Adrenal gland (tissue), 5 donors: ENCODE measurements at regions not wholly inside any gene's neighbourhood (a gene's known extent, or its start where the extent isn't known, plus 50 kb on each side); places are given as distances from the start of the nearest gene placed in this dataset.

Experiments
- CTCF ChIP-seq, 6 experiments: fragments of 450-650 bp in 4 of 6; fragments of 200-600 bp in 2 of 6; sonication (generic) in 1 of 6; IDR thresholded peaks; 1 replicate in 5 of 6; 2 replicates in 1 of 6; pipeline versions ENCODE4 v1.5.1 to v1.8.0; 2016 to 2021; ENCODE audit warnings: antibody characterized with exemption in 6 of 6, mild to moderate bottlenecking in 2 of 6, moderate library complexity in 1 of 6
- POLR2A ChIP-seq, 2 donors: fragments of 450-650 bp; IDR thresholded peaks; one replicate each; pipeline ENCODE4 v1.6.1; 2017; ENCODE audit warnings: antibody characterized with exemption in 2 of 2, mild to moderate bottlenecking in 2 of 2, moderate library complexity in 1 of 2
- donor health status: DM: no; HTN: no; CAD: no.

- TF ChIP-seq CTCF (IDR thresholded peaks at IDR 0.05) (no peak), POLR2A (IDR thresholded peaks at IDR 0.05) (no peak)
Observed at GRCh38 chr14:49997991-49998390, 105.1 kb downstream of the ARF6 start.
